WTC11 (cell line): ENCODE measurements at regions not wholly inside any gene's neighbourhood (a gene's known extent, or its start where the extent isn't known, plus 50 kb on each side); places are given as distances from the start of the nearest gene placed in this dataset.

Experiments
- ATAC-seq: fragments of 200-7000 bp; cut with Tn5 transposase; 2 replicates; pipeline ENCODE4 v1.10.0; 2021; ENCODE audit warnings: mild to moderate bottlenecking, moderate library complexity
- CTCF ChIA-PET: fragments of 300-600 bp; sonication (Branson Sonifier 250); formaldehyde crosslinking; loops from one replicate; lab custom pipeline; 2021; ENCODE audit warnings: antibody characterized with exemption; lab: Charles Lee
- POLR2A ChIA-PET: fragments of 350-600 bp; sonication (Branson Sonifier 250); formaldehyde crosslinking; loops from one replicate; lab custom pipeline; 2021; ENCODE audit warnings: antibody characterized with exemption; lab: Charles Lee
- DNase-seq: peaks from one replicate; pipeline ENCODE4 v3.0.0; 2021; ENCODE audit warnings: low spot score
- H3K27ac Mint-ChIP-seq: 2 replicates; pipeline ENCODE4 v1.8.0; 2021; ENCODE audit warnings: mixed read lengths
- H3K27me3 Mint-ChIP-seq: 2 replicates; pipeline ENCODE4 v1.8.0; 2021; ENCODE audit warnings: low read depth, mild to moderate bottlenecking, moderate library complexity, mixed read lengths
- H3K36me3 Mint-ChIP-seq: 2 replicates; pipeline ENCODE4 v1.8.0; 2021; ENCODE audit warnings: mixed read lengths
- H3K4me1 Mint-ChIP-seq: 2 replicates; pipeline ENCODE4 v1.8.0; 2022; ENCODE audit warnings: mixed read lengths
- H3K4me3 Mint-ChIP-seq: 2 replicates; pipeline ENCODE4 v1.8.0; 2021; ENCODE audit warnings: mild to moderate bottlenecking, moderate library complexity, mixed read lengths
- H3K9me3 Mint-ChIP-seq: 2 replicates; pipeline ENCODE4 v1.8.0; 2021; ENCODE audit warnings: mixed read lengths
- CBFB ChIP-seq: sonication (generic); formaldehyde crosslinking; IDR thresholded peaks from 2 replicates; pipeline ENCODE4 v1.8.1; 2022; ENCODE audit warnings: mild to moderate bottlenecking, low read depth, missing genetic modification reagents
- CDX4 ChIP-seq: fragments of 250-450 bp; sonication (Bioruptor Pico); IDR thresholded peaks from 2 replicates; pipeline ENCODE4 v1.9.0; 2021; ENCODE audit warnings: moderate library complexity, mild to moderate bottlenecking, inconsistent platforms, borderline replicate concordance
- E2F4 ChIP-seq: sonication (generic); formaldehyde crosslinking; IDR thresholded peaks from 2 replicates; pipeline ENCODE4 v1.8.1; 2022; ENCODE audit warnings: low read depth, mild to moderate bottlenecking, moderate library complexity, missing genetic modification reagents, borderline replicate concordance
- GRHL2 ChIP-seq: fragments of 250-450 bp; sonication (Bioruptor Pico); IDR thresholded peaks from 2 replicates; pipeline ENCODE4 v1.8.0; 2022; ENCODE audit warnings: mild to moderate bottlenecking, moderate library complexity; ENCODE audit not compliant: insufficient replicate concordance, severe bottlenecking
- HMGXB4 ChIP-seq: sonication (generic); formaldehyde crosslinking; IDR thresholded peaks from 2 replicates; pipeline ENCODE4 v1.8.1; 2023; ENCODE audit warnings: mild to moderate bottlenecking, moderate library complexity, missing genetic modification reagents
- JAZF1 ChIP-seq: fragments of 250-450 bp; sonication (Bioruptor Pico); IDR thresholded peaks from 2 replicates; pipeline ENCODE4 v1.9.0; 2021; ENCODE audit warnings: moderate library complexity, mild to moderate bottlenecking, inconsistent platforms
- MLX ChIP-seq: sonication (generic); formaldehyde crosslinking; IDR thresholded peaks from 2 replicates; pipeline ENCODE4 v1.8.1; 2023; ENCODE audit warnings: mild to moderate bottlenecking, missing genetic modification reagents, moderate library complexity
- MXD4 ChIP-seq: fragments of 250-450 bp; sonication (Bioruptor Pico); IDR thresholded peaks from 2 replicates; pipeline ENCODE4 v1.8.0; 2021; ENCODE audit warnings: mild to moderate bottlenecking, moderate library complexity, borderline replicate concordance
- NFATC4 ChIP-seq: fragments of 250-450 bp; sonication (Bioruptor Pico); IDR thresholded peaks from 2 replicates; pipeline ENCODE4 v1.9.0; 2021; ENCODE audit warnings: mild to moderate bottlenecking
- RORB ChIP-seq: fragments of 250-450 bp; sonication (Bioruptor Pico); IDR thresholded peaks from 2 replicates; pipeline ENCODE4 v1.9.0; 2021; ENCODE audit warnings: mild to moderate bottlenecking
- ZNF121 ChIP-seq: sonication (generic); formaldehyde crosslinking; IDR thresholded peaks from 2 replicates; pipeline ENCODE4 v1.8.0; 2023; ENCODE audit warnings: missing genetic modification reagents
- ZNF396 ChIP-seq: fragments of 250-450 bp; sonication (Bioruptor Pico); IDR thresholded peaks from 2 replicates; pipeline ENCODE4 v1.8.0; 2021; ENCODE audit warnings: mild to moderate bottlenecking, moderate library complexity, borderline replicate concordance
- TF ChIP-seq, protein P1 (sequence below): fragments of 250-450 bp; sonication (Bioruptor Pico); conservative IDR thresholded peaks from 2 replicates; pipeline ENCODE4 v1.9.0; 2021; ENCODE audit warnings: mild to moderate bottlenecking
- TF ChIP-seq, protein P2 (sequence below): sonication (generic); formaldehyde crosslinking; IDR thresholded peaks from 2 replicates; pipeline ENCODE4 v1.8.1; 2023; ENCODE audit warnings: mild to moderate bottlenecking, missing genetic modification reagents
- TF ChIP-seq, protein P3 (sequence below): sonication (generic); formaldehyde crosslinking; IDR thresholded peaks from 2 replicates; pipeline ENCODE4 v1.8.0; 2022; ENCODE audit warnings: mild to moderate bottlenecking, missing genetic modification reagents
- TF ChIP-seq, protein P4 (sequence below): sonication (generic); formaldehyde crosslinking; IDR thresholded peaks from 2 replicates; pipeline ENCODE4 v1.8.0; 2022; ENCODE audit warnings: mild to moderate bottlenecking, missing genetic modification reagents

DNA sequence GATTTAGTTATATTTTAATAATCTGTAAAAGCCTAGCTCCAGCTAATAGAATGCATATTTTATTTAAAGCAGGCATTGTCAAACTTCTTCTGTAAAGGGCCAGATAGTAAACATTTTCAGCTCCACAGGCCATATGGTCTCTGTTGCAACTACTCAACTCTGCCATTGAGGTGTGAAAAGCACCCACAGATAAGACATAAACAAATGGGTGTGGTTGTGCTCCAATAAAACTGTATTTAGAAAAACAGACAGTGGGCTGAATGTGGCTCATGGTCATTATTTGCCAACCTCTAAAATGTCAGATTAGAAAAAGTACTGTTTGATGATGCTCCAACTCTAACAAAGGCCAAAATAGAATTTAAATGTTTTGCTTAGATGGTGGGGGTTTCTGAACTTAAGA lies 519.9 kb downstream of the RNF144A start:
- POLR2A ChIA-PET: no interaction called here
- Mint-ChIP-seq H3K4me3 (no peak overlapping the region), H3K9me3 (peaks cover 34% of the 10 kb centered on the region), H3K27me3 (no peaks in the 10 kb centered on the region; the same call in none of the 2 replicates), H3K4me1 (peaks cover 5% of the 10 kb centered on the region), H3K27ac (no peak overlapping the region), H3K36me3 (peaks cover 21% of the 10 kb centered on the region)
- TF ChIP-seq MXD4 (no peak), JAZF1 (CRISPR knock-in tag) (no peak), GRHL2 (CRISPR knock-in tag) (no peak), ZNF396 (no peak), CDX4 (CRISPR knock-in tag) (no peak), CBFB (CRISPR knock-in tag) (no peak), MLX (CRISPR knock-in tag) (no peak), RORB (CRISPR knock-in tag) (no peak), E2F4 (no peak), NFATC4 (CRISPR knock-in tag) (no peak), HMGXB4 (no peak), ZNF121 (CRISPR knock-in tag) (no peak)
- TF ChIP-seq, protein P1, sequence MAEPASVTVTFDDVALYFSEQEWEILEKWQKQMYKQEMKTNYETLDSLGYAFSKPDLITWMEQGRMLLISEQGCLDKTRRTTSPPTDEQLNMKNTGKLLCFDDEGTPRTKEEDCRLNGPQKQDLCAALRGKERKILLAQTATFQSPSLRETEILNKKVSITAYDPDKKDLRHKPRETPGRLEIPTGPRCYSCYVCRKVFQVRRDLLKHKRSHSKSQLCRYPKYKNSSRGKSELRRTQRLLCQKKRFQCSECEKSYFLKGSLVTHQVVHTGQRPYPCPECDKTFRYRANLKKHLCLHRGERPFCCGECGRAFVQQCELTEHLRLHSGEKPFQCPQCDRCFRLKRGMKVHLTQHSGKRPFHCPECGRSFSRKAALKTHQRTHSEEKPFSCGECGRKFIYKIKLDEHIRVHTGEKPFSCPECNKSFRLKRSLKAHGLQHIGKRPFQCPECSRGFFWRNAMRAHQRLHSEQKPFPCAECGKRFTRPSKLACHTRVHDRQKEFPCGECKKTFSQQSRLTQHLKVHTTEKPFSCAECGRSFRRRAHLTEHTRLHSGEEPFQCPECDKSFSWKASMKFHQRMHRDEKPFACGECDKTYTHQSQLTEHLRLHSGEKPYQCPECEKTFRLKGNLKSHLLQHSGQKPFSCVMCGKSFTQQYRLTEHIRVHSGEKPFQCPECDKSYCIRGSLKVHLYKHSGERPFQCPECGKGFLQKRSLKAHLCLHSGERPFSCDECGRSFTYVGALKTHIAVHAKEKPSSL (CRISPR knock-in tag): no peak
- TF ChIP-seq, protein P2, sequence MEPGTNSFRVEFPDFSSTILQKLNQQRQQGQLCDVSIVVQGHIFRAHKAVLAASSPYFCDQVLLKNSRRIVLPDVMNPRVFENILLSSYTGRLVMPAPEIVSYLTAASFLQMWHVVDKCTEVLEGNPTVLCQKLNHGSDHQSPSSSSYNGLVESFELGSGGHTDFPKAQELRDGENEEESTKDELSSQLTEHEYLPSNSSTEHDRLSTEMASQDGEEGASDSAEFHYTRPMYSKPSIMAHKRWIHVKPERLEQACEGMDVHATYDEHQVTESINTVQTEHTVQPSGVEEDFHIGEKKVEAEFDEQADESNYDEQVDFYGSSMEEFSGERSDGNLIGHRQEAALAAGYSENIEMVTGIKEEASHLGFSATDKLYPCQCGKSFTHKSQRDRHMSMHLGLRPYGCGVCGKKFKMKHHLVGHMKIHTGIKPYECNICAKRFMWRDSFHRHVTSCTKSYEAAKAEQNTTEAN (CRISPR knock-in tag): no peak
- TF ChIP-seq, protein P3, sequence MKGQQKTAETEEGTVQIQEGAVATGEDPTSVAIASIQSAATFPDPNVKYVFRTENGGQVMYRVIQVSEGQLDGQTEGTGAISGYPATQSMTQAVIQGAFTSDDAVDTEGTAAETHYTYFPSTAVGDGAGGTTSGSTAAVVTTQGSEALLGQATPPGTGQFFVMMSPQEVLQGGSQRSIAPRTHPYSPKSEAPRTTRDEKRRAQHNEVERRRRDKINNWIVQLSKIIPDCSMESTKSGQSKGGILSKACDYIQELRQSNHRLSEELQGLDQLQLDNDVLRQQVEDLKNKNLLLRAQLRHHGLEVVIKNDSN: no peak
- TF ChIP-seq, protein P4, sequence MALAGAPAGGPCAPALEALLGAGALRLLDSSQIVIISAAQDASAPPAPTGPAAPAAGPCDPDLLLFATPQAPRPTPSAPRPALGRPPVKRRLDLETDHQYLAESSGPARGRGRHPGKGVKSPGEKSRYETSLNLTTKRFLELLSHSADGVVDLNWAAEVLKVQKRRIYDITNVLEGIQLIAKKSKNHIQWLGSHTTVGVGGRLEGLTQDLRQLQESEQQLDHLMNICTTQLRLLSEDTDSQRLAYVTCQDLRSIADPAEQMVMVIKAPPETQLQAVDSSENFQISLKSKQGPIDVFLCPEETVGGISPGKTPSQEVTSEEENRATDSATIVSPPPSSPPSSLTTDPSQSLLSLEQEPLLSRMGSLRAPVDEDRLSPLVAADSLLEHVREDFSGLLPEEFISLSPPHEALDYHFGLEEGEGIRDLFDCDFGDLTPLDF (CRISPR knock-in tag): no peak
- ATAC-seq (no peak), DNase-seq (no peak)
- CTCF ChIA-PET: no interaction called here
